ENCODE measurements at regions not wholly inside any gene's neighbourhood (a gene's known extent, or its start where the extent isn't known, plus 50 kb on each side); places are given as distances from the start of the nearest gene placed in this dataset.

DNA sequence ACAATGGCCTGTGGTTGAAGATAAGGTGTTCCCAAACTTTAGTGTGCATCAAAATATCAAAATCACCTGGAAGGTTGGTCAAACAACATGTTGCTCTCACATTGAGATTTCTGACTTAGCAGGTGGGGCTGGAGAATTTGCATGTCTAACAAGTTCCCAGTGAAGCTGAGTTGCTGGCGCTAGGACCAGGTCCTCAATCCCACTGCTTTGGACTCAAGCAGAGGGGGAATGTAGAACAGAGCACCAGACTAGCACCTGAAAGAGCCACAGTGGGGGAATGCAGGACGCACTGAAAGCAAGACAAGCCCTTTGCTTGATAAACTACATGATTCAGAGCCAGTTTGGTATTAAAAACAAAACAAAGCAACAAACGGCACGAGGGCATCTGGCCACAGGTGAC lies 458.1 kb downstream of the MTRR start:
- no peak for DNase-seq (ENCODE audit: low spot score)

DNA sequence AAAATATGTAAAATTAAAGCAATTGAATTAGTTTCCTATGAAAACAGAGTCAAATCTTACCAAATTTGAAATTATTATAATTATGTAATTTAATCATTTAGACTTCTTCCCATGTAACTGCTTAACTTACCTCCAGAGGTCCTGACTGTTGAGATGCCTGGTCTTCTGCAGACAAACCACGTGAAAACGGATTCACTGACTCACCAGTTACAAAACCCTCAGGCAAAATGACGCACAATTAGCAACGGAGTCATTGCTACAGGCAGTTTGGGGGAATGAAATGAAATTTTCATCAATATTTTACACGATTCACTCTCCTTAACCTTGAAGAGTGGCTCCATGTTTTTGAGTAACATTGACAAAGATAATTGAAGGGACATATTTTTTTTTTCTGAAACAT lies 460.8 kb downstream of the MTRR start:
- DNase-seq (ENCODE audit: low spot score), result no peak

DNA sequence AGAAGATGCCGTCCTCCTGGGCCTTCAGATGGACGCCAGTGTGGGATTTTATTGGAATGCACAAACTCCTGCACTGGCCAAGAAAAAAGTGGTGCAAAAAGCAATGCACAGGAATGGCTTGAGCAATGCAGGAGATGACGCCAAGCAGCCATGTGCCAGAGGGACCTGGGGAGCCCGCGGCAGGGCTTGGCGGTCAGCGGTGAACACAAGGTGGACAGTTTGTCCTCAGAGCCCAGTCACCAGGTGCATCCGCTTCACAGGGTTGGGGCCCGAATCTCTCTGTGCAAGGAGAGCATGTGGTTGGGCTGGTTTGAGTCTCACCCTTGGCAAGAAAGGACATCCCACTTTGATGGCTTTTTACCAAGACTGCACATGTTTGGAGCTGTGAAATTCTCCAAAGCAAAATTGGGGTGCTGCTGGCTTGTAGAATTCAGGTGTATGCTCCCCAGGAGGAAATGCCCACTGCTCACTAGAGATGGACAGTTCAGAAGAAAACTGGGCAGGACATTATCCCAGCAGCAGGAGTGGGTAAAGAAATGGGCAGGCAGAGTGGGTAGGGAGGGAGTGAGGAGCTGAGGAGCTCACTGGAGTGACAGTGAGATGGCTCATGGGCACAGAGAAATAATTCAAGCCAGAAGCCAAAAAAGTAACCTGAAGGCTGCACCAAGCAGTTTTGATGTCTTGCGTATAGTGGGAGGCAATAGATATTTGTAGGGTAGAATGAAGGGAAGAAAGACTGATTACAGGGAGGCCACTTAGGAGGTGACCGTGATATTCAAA lies 463.9 kb downstream of the MTRR start:
- no peak for DNase-seq (ENCODE audit: low spot score)

DNA sequence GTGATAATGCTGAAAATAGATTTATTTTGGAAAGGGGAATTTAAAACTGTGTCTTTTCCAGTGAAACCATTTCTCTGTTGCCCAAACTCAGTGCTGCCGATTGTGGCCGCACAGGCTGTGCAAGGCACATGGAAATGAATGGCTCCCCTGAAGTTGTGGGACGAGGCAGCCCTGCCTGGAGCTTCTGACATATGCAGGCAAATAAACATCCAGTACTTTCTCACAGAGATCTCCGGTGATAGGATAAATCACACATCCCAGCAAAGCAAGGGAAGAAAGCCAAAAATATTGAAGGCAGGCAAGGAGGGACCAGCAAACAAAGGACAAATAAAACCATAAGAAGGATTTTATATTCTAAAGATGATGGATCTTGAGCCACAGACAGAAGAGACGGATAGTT lies 464.5 kb downstream of the MTRR start:
- no peak for DNase-seq (ENCODE audit: low spot score)

DNA sequence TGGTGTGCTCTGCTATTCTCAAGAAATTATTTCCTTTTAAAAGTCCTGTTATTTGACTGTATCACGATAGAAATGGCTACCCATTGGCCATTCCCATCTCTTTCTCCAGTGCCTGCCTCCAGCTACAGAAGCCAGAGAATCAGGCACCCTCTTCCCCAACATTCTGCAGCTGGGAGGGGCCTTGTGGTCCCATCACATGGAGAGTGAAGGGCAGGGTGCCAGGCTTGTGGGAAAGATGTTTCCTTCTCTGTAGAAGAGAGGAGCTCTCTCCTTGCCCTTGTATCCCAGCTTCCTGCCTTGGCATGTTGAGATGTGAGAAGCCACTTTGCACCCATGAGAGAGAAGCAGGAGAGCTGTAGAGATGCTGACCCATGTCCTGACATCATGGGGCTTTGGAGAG lies 465.0 kb downstream of the MTRR start:
- DNase-seq (ENCODE audit: low spot score), result no peak

DNA sequence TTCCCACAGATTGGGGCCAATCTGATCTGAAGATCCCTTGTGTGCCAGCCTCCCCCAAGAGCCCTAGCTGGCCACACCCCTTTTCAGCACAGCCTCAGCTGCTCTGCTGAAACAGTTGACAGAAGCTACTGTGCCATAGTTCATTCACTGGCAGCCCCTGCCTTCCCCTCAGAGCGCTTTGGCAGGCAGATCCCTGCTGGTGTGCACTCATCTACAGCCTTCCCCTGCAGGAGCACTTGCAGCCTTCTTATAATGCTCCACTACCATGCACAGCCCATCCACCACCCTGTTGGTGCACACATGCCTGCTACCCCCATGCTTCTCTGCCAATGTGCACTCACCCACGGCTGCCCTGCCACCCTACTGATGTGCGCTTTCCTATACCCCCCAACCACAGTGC lies 471.3 kb downstream of the MTRR start:
- no peak for DNase-seq (ENCODE audit: low spot score)

DNA sequence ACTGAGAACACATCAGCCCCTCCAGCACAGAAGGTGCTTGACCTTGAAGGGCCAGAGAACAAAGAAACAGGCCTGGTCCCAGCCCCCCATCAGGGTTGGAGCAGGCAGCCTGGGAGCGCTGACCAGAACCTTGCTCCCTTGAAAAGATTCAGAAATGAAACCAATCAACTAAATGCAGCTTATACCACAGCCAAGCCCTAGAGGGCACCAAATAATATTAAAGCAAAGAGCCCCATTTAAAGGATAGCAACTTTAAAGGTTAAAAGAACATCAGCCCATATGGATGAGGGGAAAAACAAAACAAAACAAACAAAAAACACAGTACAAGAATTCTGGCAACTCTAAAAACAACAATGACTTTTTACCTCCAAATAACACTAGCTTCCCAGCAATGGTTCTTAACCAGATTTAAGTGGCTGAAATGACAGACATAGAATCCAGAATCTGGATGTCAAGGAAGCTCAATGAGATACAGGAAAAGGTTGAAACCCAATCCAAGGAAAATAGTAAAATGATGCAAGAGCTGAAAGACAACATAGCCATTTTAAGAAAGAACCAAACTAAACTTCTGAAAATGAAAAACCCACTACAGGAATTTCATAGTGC lies 471.9 kb downstream of the MTRR start:
- DNase-seq (ENCODE audit: low spot score), result no peak

DNA sequence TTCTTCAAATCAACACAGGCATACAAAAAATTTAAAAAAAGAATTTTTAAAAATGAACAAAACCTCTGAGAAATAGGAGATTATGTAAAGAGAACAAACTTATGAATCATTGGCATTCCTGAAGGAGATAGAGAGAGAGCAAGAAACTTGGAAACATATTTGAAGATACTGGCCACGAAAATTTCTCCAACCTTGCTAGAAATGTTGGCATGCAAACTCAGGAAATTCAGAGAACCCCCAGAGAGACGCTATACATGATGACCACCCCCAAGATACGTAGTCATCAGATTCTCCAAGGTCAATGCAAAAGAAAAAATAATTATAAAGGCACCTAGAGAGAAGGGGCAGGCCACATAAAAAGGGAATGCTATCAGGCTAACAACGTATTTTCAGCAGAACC lies 472.5 kb downstream of the MTRR start:
- no peak for DNase-seq (ENCODE audit: low spot score)

DNA sequence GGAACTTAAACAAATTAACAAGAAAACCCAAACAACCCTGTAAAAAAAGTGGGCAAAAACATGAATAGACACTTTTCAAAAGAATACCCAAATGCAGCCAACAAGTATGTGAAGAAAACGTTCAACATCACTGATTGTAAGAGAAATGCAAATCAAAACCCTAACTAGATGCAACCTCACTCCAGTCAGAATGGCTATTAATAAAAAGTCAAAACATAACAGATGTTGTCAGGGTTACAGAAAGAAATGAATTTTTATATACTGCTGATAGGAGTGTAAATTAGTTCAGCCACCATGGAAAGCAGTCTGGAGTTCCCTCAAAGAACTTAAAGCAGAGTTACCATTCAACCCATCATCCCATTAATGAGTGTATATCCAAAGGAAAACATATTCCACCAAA lies 479.0 kb downstream of the MTRR start:
- no peak for DNase-seq (ENCODE audit: low spot score)

DNA sequence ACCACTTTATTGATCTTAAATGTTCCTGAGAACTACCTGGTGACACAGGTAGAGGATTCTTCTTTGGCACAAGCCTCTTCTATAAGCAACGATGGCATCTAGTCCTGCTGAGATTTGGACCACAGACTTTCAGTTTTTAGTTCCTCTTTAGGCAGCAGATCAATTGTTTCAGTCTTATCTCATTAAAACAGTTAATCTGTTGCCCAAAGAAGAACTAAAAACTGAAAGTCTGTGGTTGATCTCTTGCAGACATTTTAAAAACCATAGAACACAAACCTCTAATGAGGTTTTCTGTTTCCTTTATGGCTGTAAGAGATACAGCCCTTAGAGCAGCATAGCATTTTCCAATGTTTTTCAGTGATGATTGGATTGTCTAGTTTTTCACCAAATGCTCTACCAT lies 480.9 kb downstream of the MTRR start:
- no peak for DNase-seq (ENCODE audit: low spot score)

DNA sequence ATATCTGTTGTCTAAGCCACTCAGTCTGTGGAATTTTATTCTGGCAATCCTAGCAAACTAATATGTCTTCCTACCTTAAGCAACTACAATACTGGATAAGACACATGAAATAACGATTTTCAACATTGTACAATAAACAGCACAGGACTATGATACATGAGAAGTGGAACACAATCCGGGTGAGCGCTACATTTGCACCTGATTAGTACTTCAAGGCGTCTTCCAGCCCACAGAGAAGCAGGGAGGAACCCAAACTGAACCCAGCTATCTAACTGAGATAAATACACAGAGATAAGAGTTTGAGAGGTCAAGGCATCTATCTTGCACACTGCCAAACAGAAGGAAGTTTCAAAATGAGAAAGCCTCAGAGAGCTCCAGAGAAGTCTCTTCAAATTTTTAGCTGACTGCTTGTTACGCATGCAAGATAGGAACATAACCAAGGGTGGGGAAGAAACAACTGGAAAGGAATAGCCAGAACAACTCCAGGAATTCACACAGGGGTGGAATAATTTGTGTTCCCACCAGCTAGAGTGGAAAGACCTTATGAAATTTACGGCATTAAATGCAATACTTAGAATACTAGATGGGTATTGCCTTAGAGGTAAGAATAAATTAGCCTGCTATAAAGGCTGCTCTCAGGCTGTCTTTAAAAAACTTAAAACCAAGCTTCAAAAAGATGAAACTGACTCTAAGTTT lies 481.8 kb downstream of the MTRR start:
- DNase-seq (ENCODE audit: low spot score), result no peak

DNA sequence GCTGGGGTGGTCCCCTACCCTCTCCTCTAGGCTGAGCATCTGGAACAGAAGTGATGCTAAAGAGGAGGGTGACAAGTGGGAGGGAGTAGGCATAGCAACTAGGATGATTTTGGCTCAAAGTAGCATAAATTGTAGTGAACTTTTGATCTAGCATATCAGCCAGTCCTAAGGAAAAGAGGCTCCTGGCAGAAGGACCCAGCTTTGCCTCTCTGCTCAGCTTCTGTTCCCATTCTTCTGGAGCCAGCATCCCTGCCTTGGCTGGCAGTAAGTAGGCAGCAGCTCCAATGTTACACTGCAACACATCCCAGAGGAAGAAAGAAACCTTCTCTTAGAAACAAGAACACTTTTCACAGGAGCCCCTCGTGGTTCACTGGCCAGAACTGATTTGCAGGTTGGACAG lies 487.0 kb downstream of the MTRR start:
- DNase-seq (ENCODE audit: low spot score), result no peak

DNA sequence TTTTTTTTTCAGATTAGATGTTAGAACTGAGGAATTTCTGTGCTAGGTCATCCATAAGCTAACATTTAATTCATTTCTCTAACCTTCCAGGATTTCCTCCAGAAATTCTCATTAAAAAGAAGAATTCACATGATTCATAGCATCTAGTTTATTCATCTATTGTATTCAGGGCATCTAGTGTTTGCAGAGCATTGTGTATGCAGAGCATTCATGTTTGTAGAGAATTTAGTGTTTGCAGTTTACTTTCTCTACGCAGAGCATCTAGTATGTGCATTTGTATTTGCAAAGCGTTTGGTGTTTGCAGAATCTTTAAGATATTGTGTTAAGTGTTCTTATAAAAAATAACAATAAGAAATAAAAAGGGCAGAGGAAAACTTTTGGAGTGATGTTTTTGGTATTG lies 491.1 kb downstream of the MTRR start:
- no peak for DNase-seq (ENCODE audit: low spot score)

DNA sequence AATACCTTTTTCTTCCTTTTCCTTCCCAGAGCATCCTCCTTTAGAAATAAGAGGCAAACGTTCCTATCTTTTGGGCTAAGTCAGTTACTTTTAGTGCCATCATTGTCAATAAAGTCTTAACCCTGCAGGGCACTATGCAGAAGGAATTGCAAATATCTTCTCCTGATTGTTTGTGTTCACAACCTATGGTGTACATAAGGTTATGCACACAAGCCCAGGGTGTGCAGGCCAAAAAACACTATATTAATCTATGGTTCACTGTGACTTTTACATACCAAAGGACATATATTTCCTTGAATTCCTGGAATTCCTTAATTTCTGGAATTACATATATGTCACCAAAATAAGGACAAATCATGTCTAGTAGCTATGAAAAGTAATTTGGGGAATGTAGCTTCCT lies 493.5 kb downstream of the MTRR start:
- no peak for DNase-seq (ENCODE audit: low spot score)

DNA sequence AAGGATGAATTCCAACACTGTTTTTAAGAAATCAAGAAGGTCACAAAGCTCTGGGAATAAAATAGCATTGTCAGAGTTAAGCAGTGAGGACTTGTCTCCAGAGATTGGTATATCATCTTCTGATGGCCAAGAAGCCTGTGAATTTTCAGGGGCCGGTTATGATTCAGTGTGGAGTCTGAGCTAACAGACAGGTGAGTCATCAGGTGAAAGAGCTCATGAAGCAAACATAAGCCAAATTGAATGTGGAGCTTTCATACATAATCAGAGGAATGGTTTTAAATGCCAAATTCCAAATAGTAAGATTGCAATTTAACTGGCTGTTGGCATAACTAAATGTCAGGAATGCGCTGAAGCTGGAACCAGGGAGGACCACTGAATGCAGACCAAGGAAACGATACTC lies 494.2 kb downstream of the MTRR start:
- DNase-seq (ENCODE audit: low spot score), result no peak

DNA sequence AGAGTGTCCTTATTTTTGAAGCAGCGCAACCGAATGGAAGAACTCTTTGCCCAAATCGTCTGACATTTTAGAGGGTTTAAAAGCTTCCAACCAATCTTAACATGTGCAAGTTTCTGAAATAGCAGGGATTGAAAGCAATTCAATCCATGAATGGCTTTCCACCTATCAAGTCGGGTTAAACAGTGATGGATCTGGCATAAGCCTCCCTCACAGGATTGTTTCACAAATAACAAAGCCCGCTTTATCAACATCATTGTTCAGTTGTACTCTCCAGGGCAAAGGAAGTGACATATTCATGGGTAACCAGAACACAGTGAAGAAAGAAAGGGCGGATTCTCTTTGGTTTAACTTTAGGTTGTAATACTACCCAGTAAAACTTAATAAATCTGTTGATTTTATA lies 497.3 kb downstream of the MTRR start:
- no peak for DNase-seq (ENCODE audit: low spot score)

DNA sequence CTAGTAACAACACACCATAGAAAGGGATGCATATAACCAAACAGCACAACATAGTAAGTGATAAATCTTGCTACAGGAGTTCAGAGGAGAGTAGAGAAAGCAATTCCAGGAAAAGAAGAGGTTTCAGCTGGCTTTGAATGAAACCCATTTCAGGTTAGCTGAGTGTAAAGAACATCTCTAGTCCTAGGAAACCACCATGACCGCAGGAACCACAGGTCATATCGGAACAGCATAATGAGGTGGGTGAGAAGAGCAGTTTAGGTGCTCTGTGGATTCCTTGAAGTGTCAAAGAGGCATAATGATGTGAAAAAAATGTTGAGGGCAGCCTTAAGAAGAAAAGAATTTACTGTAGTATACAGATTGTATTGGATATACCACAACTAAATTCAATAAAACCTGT lies 507.5 kb downstream of the MTRR start:
- DNase-seq (ENCODE audit: low spot score), result peak; percentile 17

DNA sequence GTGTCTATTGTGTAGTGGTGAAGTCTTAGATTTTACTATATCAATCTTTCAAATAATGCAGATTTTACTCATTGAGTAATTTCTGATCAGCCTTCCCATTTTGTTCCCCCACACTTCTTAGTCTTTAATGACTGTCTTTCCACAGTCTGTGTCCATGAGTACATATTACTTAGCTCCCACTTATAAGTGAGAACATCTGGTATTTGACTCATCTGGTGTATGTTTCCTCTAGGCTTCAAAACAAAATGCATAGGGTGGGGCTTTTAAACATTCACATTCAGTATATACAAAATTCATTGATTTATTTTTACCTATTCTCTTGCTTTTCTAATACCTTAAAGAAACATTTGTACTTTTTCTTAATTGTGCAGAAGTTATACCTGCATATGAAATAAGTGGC lies 513.0 kb downstream of the MTRR start:
- DNase-seq (ENCODE audit: low spot score), result no peak

DNA sequence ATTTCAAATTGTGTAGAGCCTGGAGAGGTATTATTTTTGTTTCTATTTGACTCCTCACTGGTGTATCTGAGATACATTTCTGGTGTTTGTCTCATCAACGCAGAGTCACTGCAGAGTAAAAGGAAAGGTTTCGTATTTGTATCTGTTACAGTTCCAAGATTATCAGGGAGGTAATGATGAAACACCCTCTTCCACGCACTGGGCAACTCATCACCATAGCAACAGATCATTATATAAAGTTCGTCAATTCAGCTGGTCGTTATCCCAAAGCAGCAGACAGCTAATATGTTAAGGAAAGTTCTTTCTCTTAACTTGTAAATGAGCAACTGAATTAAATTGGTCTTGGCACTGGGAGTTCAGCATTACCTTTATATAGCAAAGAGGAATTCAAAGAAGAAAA lies 513.5 kb downstream of the MTRR start:
- DNase-seq (ENCODE audit: low spot score), result no peak

DNA sequence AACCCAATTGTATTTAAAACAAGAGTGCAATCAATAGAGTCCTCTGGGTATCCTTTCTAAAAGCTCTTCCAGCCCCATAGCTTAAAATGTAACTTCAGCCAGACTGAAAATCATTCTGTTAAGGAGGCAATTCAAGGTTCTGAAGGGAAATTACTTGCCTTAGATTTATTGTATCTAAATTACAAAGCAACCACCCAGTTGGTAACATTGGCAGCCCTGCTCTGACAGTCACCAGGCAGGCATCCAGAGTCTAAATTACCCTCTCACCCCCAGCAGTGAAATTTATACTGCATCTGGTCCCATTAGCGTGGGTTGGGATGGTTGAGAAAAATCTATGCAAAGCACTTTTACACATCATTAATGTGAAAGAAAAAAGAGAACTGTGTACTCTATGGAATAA lies 514.7 kb downstream of the MTRR start:
- DNase-seq (ENCODE audit: low spot score), result no peak

DNA sequence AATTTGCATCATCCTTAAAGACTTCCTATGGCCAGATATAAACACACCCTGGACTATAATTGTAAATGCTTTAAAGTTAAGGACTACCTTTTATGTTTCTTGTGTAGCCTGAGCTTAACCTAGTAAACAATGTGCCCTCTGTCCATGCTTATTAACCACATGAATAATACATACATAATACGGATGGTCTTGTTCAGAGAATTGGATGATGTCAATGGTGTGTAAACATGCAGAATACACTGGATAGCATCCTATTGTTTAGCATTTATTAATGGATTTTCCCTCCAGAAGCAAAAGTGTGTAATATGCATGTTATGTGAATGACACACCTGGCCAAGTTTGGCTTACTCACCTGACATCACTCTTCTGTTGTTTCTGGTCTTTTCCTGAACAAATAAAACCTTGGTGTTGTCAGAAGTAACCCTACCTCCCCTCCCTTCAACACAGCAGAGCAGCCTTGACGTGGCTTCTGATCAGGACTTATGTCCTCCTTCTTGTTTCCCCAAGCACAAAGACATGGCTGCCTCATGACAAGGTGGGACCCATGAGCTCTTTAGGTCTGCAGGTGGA lies 517.9 kb downstream of the MTRR start:
- DNase-seq (ENCODE audit: low spot score), result no peak

DNA sequence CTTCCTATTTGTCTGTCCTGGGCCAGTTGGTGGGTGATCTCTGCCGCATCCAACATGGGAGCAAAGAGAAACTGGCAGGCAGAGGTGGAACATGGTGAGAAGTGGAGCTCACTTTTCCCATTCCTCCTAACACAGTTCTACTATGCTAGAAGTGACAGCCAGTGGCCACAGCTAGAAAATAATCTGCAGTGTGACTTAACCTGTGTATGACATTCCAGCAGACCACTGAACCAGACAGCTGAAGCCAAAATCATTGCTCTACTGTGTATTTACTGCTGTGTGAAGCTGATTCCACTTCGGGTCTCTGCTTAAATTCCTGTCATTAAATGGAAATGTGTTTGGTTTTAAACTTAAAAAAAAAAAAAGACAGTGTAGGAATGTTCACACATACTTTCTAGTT lies 523.0 kb downstream of the MTRR start:
- DNase-seq (ENCODE audit: low spot score), result no peak

DNA sequence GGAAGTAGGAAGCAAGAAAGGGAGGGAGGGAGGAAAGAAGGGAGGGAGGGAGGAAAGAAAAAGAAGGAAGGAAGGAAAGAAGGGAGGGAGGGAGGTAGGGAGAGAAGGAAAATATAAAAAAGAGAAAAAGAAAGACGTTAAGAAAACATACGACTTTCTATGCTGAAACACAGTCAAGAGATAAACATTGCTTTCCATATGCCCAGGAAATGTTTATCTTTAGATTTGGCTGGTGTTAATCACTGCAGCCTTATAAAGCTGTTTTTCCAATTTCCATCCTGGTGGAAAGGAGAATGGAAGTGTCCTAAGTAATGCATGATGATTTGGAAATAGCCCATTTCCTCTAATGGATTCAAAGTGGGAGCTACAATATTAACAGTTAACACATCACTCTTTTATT lies 524.3 kb downstream of the MTRR start:
- no peak for DNase-seq (ENCODE audit: low spot score)
